Lower leg skin (tissue), 4 donors: ENCODE measurements at regions not wholly inside any gene's neighbourhood (a gene's known extent, or its start where the extent isn't known, plus 50 kb on each side); places are given as distances from the start of the nearest gene placed in this dataset.

Source experiments
- DNase-seq, 2 donors: peaks; one replicate each; pipeline ENCODE4 v3.0.0-alpha.2; 2019; ENCODE audit warnings: low spot score in 2 of 2
- H3K4me3 ChIP-seq: fragments of 200-600 bp; sonication (generic); 2 replicates; pipeline ENCODE4 v1.5.1; 2017; ENCODE audit warnings: mild to moderate bottlenecking, low read depth; ENCODE audit not compliant: poor library complexity, severe bottlenecking
- POLR2A ChIP-seq, 2 donors: fragments of 450-650 bp; IDR thresholded peaks; one replicate each; pipeline ENCODE4 v1.6.1; 2016 to 2017; ENCODE audit warnings: antibody characterized with exemption in 2 of 2, mild to moderate bottlenecking in 1 of 2, moderate library complexity in 1 of 2
- WGBS, 2 donors: methylation state at CpG; one replicate each; pipeline ENCODE4 v1.1.5; 2018; 5-methylcytosine and 5-hydroxymethylcytosine counted together
- intact Hi-C: fragments of 100-400 bp; cut with DNase I; formaldehyde crosslinking; loops from one replicate; pipeline ENCODE4 v1.15.0; 2023; ENCODE audit warnings: low total_unique reads
- TF ChIP-seq, protein P1 (sequence below), 3 donors: fragments of 450-650 bp; IDR thresholded peaks; one replicate each; pipeline ENCODE4 v1.5.1; 2016; ENCODE audit warnings: antibody characterized with exemption in 3 of 3, mild to moderate bottlenecking in 3 of 3, moderate library complexity in 2 of 3

DNA sequence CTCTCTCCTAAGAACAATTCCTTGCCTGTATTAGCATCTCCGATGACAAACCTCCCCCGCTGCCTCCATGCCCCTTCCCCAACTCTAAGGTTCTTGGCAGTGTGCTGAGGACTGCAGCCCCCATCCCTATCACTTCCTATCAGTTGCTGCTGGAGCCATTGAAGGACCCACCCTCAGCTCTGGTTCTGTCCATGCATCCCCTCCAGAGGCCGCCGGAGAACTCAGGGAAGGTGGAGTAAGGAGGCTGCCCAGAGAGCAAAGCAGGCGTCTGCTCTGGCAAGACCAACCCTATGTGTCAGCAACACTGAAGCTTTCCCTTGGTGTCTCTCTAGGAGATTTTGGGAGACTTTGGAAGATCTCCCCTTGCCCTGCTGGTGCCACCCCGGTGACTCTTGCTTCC lies 1139.5 kb downstream of the TBC1D22A start:
- intact Hi-C loops = no loop called here
- no peak overlapping the region for H3K4me3 ChIP-seq
- WGBS, 2 donors = 87 to 90% methylated on average over 6 of the region's 6 CpGs
- peak in 1 of 2 donors; percentile 15 for DNase-seq
- TF ChIP-seq POLR2A (IDR thresholded peaks at IDR 0.05) = no peak
- TF ChIP-seq, protein P1, sequence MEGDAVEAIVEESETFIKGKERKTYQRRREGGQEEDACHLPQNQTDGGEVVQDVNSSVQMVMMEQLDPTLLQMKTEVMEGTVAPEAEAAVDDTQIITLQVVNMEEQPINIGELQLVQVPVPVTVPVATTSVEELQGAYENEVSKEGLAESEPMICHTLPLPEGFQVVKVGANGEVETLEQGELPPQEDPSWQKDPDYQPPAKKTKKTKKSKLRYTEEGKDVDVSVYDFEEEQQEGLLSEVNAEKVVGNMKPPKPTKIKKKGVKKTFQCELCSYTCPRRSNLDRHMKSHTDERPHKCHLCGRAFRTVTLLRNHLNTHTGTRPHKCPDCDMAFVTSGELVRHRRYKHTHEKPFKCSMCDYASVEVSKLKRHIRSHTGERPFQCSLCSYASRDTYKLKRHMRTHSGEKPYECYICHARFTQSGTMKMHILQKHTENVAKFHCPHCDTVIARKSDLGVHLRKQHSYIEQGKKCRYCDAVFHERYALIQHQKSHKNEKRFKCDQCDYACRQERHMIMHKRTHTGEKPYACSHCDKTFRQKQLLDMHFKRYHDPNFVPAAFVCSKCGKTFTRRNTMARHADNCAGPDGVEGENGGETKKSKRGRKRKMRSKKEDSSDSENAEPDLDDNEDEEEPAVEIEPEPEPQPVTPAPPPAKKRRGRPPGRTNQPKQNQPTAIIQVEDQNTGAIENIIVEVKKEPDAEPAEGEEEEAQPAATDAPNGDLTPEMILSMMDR (IDR thresholded peaks at IDR 0.05) = no peak

DNA sequence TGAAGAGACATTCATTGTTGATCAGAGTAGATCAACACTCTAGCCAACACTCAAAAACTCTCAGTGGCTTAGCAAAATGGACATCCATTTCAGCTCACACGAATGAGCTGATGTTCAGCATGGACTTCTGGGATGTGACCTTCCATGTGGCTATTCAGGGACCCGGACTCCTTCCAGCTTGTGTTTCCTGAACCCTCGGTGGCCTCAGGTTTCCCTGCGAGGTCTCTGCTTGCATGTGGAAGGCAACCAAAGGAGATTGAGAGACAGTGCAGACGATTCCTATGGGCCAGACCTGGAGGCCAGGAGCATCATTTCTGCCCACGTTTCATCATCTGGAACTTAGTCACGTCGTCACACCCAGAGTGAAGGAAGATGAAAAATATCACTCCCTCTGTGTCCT lies 1137.4 kb downstream of the TBC1D22A start:
- no peak for DNase-seq
- 87 to 88% methylated on average over 8 of the region's 8 CpGs for WGBS, 2 donors
- TF ChIP-seq POLR2A (IDR thresholded peaks at IDR 0.05) = no peak
- TF ChIP-seq, protein P1 (IDR thresholded peaks at IDR 0.05) = no peak
- intact Hi-C loops = no loop called here
- H3K4me3 ChIP-seq = no peak overlapping the region

DNA sequence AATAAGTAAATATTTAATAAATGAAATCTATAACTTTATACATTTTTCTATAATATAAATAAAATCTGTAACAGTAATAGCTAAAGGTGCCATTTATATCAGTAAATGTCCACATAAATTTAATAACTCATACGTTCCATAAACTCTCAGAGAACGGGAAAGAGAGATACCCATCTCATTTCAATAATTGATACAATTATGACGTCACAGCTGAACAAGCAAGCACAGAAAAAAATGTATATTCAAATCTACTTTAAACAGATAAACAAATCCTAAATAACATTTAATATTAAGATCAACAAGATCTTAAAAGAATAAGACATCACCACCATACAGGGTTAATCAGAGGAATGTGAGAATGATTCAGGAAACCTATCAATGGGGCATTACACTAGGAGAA lies 1136.5 kb downstream of the TBC1D22A start:
- whole genome bisulfite sequencing, 2 donors = 60 to 74% methylated on average over 3 of the region's 3 CpGs
- intact Hi-C loops = no loop called here
- H3K4me3 ChIP-seq = no peak overlapping the region
- DNase-seq = no peak
- TF ChIP-seq POLR2A (IDR thresholded peaks at IDR 0.05) = no peak
- TF ChIP-seq, protein P1 (IDR thresholded peaks at IDR 0.05) = no peak

DNA sequence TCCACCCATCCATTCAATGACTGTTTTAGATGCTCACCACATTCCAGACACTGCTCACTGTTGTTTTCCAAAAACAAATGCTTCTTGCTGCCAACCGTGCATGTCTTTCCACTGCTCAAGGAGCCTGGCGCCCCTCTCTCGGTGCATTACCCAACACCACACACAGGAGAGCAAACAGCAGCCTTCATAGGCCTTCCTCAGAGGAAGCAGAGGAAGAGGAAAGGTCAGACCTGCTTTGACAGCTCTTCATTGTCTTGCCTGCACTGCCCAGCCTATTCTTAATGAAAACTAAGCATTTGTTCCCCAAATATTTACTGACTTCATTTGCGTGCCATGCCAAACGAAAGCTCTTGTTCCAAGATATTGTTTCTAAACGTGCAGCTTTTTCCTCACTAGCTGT lies 1129.2 kb downstream of the TBC1D22A start:
- 70 to 73% methylated on average over 6 of the region's 6 CpGs for WGBS, 2 donors
- TF ChIP-seq, protein P1 (IDR thresholded peaks at IDR 0.05) = no peak
- no peak for TF ChIP-seq POLR2A (IDR thresholded peaks at IDR 0.05)
- DNase-seq = no peak
- intact Hi-C loops = no loop called here
- H3K4me3 ChIP-seq = no peak overlapping the region

DNA sequence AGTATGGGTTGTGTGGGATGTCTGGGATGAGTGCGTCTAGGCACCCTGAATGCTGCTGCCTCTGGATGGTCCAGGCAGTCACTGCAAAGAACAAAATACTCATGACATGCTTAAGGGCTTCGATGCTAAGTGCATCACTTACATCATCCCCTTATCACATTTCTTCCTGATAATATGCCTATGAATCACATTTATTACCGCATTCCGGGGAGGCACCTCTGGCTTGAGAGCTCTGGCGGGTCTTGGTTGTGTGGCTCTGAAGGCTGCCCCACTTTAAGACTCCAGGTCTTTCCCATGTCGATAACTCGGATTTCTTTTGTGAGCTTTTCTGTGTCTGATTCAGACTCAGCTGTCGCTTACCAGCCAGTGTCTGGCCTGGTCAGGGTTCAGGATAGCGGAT lies 1126.4 kb downstream of the TBC1D22A start:
- no peak for DNase-seq
- intact Hi-C loops = no loop called here
- TF ChIP-seq POLR2A (IDR thresholded peaks at IDR 0.05) = no peak
- TF ChIP-seq, protein P1 (IDR thresholded peaks at IDR 0.05) = no peak
- WGBS, 2 donors = 91 to 94% methylated on average over 9 of the region's 9 CpGs
- no peak overlapping the region for H3K4me3 ChIP-seq

DNA sequence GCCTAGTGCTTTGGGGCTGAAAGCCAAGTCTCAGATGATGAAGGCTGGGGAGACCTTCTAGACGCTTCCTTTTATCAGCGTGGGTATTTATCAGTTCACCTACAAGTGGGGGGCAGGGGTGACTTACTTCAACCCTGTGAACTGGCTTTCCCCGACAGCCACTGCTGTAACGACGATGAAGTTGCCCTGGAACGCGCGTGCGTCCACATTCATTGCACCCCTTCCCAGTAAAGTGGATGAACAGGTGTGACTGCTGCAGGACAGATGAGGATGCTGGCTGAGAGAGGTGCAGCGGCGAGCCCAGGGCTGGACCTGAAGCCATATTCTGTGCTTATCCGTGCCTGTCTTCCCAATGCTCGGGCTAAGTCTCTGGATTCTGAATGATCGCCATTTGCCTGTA lies 1122.3 kb downstream of the TBC1D22A start:
- intact Hi-C loops = no loop called here
- DNase-seq = no peak
- no peak overlapping the region for H3K4me3 ChIP-seq
- WGBS, 2 donors = 94 to 96% methylated on average over 14 of the region's 14 CpGs
- TF ChIP-seq, protein P1 (IDR thresholded peaks at IDR 0.05) = no peak
- no peak for TF ChIP-seq POLR2A (IDR thresholded peaks at IDR 0.05)
